Endodermal cell (in vitro differentiated cells): ENCODE measurements at regions not wholly inside any gene's neighbourhood (a gene's known extent, or its start where the extent isn't known, plus 50 kb on each side); places are given as distances from the start of the nearest gene placed in this dataset.

ENCODE experiments used
- DNase-seq: peaks from one replicate; pipeline ENCODE4 v3.0.0-alpha.2; 2017
- H3K27ac ChIP-seq: 2 replicates; pipeline ENCODE4 v1.5.1; 2013; ENCODE audit warnings: mild to moderate bottlenecking, low read depth, low read length, moderate library complexity
- H3K27me3 ChIP-seq: 2 replicates; pipeline ENCODE4 v1.6.1; 2013; ENCODE audit warnings: mild to moderate bottlenecking, low read length, moderate library complexity; ENCODE audit not compliant: insufficient read depth, control insufficient read depth, poor library complexity, severe bottlenecking
- H3K36me3 ChIP-seq: 2 replicates; pipeline ENCODE4 v1.7.0; 2013; ENCODE audit warnings: mild to moderate bottlenecking, low read length, moderate library complexity; ENCODE audit not compliant: control insufficient read depth, insufficient read depth
- H3K4me1 ChIP-seq: one replicate; pipeline ENCODE4 v1.7.0; 2013; ENCODE audit warnings: low read length; ENCODE audit not compliant: control insufficient read depth, insufficient read depth
- H3K4me3 ChIP-seq: 2 replicates; pipeline ENCODE4 v1.5.1; 2013; ENCODE audit warnings: mild to moderate bottlenecking, low read length, moderate library complexity
- H3K9ac ChIP-seq: 2 replicates; pipeline ENCODE4 v1.6.1; 2013; ENCODE audit warnings: mild to moderate bottlenecking, low read length, moderate library complexity; ENCODE audit not compliant: poor library complexity, severe bottlenecking; ENCODE audit errors: extremely low read depth
- H3K9me3 ChIP-seq: 2 replicates; pipeline ENCODE4 v1.6.1; 2013; ENCODE audit warnings: mild to moderate bottlenecking, low read length, moderate library complexity; ENCODE audit not compliant: control insufficient read depth
- H3K27ac Mint-ChIP-seq: 2 replicates; pipeline ENCODE4 v1.8.0; 2020; ENCODE audit warnings: mixed read lengths
- H3K27me3 Mint-ChIP-seq: 2 replicates; pipeline ENCODE4 v1.8.0; 2021; ENCODE audit warnings: mild to moderate bottlenecking, mixed read lengths; ENCODE audit not compliant: insufficient read depth
- H3K36me3 Mint-ChIP-seq: 2 replicates; pipeline ENCODE4 v1.8.0; 2020; ENCODE audit warnings: low read depth, mixed read lengths
- H3K4me1 Mint-ChIP-seq: 2 replicates; pipeline ENCODE4 v1.8.0; 2020; ENCODE audit warnings: mixed read lengths
- H3K4me3 Mint-ChIP-seq: 2 replicates; pipeline ENCODE4 v1.8.0; 2020; ENCODE audit warnings: mild to moderate bottlenecking, moderate library complexity, mixed read lengths
- H3K9me3 Mint-ChIP-seq: 2 replicates; pipeline ENCODE4 v1.8.0; 2020; ENCODE audit warnings: mild to moderate bottlenecking, mixed read lengths
- WGBS, 2 experiments: methylation state at CpG; one replicate each; pipeline versions ENCODE4 v1.1.5 to v1.1.7; 2013; ENCODE audit warnings: missing lambda C conversion rate in 2 of 2, mixed read lengths in 1 of 2; ENCODE audit not compliant: insufficient coverage in 1 of 2, insufficient read length in 1 of 2; 5-methylcytosine and 5-hydroxymethylcytosine counted together
- TF ChIP-seq, protein P1 (sequence below): fragments of 200-600 bp; sonication (generic); conservative IDR thresholded peaks from 2 replicates; pipeline ENCODE4 v1.5.0; 2021; ENCODE audit warnings: antibody characterized with exemption, mild to moderate bottlenecking

DNA sequence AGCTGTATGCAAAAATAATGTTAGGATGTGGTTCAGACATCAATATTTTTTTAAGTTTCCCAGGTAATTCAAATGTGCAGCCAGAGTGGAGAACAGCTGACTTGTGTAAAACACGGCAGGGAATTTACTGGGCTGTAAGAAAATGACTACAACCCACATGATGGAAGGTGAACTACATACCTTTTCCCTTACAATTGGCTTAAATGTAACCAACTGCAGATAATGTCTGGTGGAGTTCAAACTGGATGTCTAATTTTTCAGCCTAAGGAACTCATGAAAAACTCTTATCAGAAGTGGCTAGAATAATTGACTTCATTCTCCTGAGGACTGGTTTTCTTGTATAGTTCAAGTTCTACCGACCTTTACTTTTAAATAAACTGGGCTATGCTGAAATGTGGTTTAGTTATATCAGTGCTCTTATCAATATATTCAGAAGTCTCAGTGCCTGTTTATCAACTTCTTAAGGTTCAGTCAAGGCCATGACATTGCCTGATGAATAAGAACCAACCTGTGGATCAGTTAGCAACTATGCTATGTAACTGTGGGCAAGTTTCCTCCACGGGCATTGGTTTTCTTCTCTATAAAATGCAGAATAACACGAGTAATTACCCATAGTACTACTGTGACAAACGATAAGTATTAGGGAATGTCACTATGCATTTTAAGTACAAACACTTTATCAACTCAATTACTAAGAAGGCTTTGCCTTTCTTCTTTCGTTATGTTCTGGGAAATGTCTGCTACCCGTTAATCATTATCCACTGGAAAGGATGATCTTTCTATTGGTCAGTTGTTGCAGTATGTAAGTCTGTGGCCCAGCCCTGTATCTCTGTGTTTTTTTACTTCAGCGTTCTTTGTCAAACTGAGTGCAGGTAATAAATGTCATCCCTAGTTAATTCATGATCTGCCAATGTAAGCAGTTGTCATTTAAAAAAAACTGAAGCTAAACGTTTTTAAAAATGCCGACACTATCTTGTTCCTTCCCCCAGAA, 181.6 kb downstream of the PCDH7 start:
- Histone ChIP-seq H3K27ac (no peak overlapping the region), H3K27me3 (no peaks in the 10 kb centered on the region), H3K4me1 (no peaks in the 10 kb centered on the region), H3K4me3 (no peak overlapping the region), H3K36me3 (no peaks in the 10 kb centered on the region), H3K9ac (no peak overlapping the region), H3K9me3 (peaks cover 21% of the 10 kb centered on the region)
- Mint-ChIP-seq H3K4me1 (peaks cover 10% of the 10 kb centered on the region), H3K9me3 (peaks cover 20% of the 10 kb centered on the region), H3K4me3 (no peak overlapping the region), H3K36me3 (peaks cover 12% of the 10 kb centered on the region), H3K27me3 (no peaks in the 10 kb centered on the region), H3K27ac (no peak overlapping the region)
- no peak for DNase-seq
- TF ChIP-seq, protein P1, sequence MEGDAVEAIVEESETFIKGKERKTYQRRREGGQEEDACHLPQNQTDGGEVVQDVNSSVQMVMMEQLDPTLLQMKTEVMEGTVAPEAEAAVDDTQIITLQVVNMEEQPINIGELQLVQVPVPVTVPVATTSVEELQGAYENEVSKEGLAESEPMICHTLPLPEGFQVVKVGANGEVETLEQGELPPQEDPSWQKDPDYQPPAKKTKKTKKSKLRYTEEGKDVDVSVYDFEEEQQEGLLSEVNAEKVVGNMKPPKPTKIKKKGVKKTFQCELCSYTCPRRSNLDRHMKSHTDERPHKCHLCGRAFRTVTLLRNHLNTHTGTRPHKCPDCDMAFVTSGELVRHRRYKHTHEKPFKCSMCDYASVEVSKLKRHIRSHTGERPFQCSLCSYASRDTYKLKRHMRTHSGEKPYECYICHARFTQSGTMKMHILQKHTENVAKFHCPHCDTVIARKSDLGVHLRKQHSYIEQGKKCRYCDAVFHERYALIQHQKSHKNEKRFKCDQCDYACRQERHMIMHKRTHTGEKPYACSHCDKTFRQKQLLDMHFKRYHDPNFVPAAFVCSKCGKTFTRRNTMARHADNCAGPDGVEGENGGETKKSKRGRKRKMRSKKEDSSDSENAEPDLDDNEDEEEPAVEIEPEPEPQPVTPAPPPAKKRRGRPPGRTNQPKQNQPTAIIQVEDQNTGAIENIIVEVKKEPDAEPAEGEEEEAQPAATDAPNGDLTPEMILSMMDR = no peak
- WGBS, 2 experiments = 90 to 92% methylated on average over 7 to 10 of the region's 10 CpGs

DNA sequence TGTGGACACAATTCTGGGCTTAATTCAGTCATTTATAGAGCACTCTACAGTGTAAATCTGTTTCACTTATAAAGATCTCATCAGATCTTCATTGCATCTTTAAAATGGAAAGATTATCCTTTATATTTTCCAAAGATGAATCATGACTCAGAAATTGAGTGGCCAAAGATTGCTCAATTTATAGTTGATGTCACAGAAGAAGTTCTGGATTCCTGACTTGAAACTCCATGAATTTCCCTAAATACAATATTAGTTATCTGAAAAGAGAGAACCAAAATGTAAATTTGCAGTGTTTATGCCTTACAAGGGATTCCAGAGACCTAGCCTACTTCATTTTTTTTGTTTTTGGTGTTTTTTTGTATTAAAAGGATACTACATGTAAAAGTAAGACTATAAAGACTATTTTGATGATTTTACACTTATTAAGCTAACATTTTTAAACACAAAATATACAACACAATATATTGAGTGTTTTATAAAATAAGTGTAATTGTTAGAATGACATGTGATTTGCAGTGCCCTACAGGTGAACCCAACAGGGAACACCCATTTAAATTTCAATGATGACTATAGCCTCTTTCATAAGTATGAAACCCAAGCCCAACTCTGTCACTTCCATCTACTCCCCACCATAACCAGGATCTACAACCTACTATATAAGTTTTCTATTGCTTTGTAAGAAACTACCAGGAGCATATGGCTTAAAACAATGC, 183.5 kb downstream of the PCDH7 start:
- H3K9me3 Mint-ChIP-seq = peaks cover 14% of the 10 kb centered on the region
- H3K4me3 ChIP-seq = no peak overlapping the region
- H3K27ac Mint-ChIP-seq = no peak overlapping the region
- H3K27me3 ChIP-seq = no peaks in the 10 kb centered on the region
- peaks cover 10% of the 10 kb centered on the region for H3K4me1 Mint-ChIP-seq
- no peak overlapping the region for H3K4me3 Mint-ChIP-seq
- DNase-seq = no peak
- H3K36me3 Mint-ChIP-seq = peaks cover 15% of the 10 kb centered on the region
- no peak overlapping the region for H3K9ac ChIP-seq
- no peaks in the 10 kb centered on the region for H3K36me3 ChIP-seq
- no peak overlapping the region for H3K27ac ChIP-seq
- H3K9me3 ChIP-seq = peaks cover 16% of the 10 kb centered on the region
- H3K27me3 Mint-ChIP-seq = no peaks in the 10 kb centered on the region
- no peaks in the 10 kb centered on the region for H3K4me1 ChIP-seq
- TF ChIP-seq, protein P1 = no peak

DNA sequence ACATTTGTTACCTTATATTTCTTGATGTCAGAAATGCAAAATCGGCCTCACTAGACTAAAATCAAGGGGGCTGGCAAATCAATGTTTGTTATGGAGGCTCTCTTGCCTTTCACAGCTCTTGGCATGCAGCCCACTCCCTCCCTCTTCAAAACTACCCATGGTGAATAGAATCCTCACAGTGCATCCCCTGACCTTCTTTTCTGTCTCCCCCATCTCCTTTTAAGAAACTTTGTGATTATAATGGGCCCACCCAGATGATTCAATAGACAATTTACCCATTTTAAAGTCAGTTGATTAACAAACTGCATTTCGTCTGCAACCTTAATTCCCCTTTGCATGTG, 184.0 kb downstream of the PCDH7 start:
- WGBS, 2 experiments = 74 to 86% methylated on average over 2 of the region's 2 CpGs
- Histone ChIP-seq H3K9ac (no peak overlapping the region), H3K36me3 (no peaks in the 10 kb centered on the region)

More for the DNA sequence above, 184.0 kb downstream of the PCDH7 start:
- H3K4me1 Mint-ChIP-seq = peaks cover 10% of the 10 kb centered on the region
- H3K27me3 Mint-ChIP-seq = no peaks in the 10 kb centered on the region
- Histone ChIP-seq H3K9me3 (peaks cover 10% of the 10 kb centered on the region), H3K27me3 (no peaks in the 10 kb centered on the region), H3K27ac (no peak overlapping the region), H3K4me3 (no peak overlapping the region), H3K4me1 (no peaks in the 10 kb centered on the region)
- no peak overlapping the region for H3K27ac Mint-ChIP-seq
- TF ChIP-seq, protein P1 = no peak
- H3K36me3 Mint-ChIP-seq = peaks cover 10% of the 10 kb centered on the region
- peaks cover 12% of the 10 kb centered on the region for H3K9me3 Mint-ChIP-seq
- H3K4me3 Mint-ChIP-seq = no peak overlapping the region
- no peak for DNase-seq
